ENCODE measurements at regions not wholly inside any gene's neighbourhood (a gene's known extent, or its start where the extent isn't known, plus 50 kb on each side); places are given as distances from the start of the nearest gene placed in this dataset.

DNA sequence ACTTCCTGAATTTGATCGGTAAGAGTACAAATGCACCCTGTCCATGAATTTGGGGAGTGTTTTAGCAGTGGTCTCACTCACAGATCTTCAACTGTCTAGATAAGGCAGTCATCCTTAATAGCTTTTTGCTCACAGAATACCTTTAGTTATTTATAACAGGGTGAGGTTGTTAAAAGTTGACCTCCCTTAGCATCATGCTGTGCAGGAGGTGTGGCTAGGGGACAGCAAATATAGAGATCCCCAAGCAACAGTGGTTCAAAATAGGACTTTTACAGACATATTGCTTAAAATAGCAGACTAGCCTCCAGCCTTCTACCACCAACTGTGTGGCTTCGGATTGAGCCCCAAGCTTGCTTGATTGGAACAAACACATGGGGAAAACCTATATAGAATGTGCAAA, 724.4 kb downstream of the TLE1 start:
- no peak overlapping the region for H3K27ac ChIP-seq (ENCODE audit: low read length)
- H3K4me3 ChIP-seq (ENCODE audit: low read length): no peak overlapping the region
- DNase-seq: no peak
- H3K27me3 ChIP-seq (ENCODE audit: control insufficient read depth, insufficient read depth, low read length): no peaks in the 10 kb centered on the region
- H3K9me3 ChIP-seq (replicated peaks; ENCODE audit: control insufficient read depth, low read depth, low read length): no peaks in the 10 kb centered on the region
- no CpG with 5 or more reads among the region's 2 CpGs for WGBS (ENCODE audit: insufficient coverage)
- H3K36me3 ChIP-seq (ENCODE audit: control insufficient read depth, insufficient read depth, low read length): no peaks in the 10 kb centered on the region
- H3K4me1 ChIP-seq (ENCODE audit: control insufficient read depth, insufficient read depth, low read length): no peaks in the 10 kb centered on the region

DNA sequence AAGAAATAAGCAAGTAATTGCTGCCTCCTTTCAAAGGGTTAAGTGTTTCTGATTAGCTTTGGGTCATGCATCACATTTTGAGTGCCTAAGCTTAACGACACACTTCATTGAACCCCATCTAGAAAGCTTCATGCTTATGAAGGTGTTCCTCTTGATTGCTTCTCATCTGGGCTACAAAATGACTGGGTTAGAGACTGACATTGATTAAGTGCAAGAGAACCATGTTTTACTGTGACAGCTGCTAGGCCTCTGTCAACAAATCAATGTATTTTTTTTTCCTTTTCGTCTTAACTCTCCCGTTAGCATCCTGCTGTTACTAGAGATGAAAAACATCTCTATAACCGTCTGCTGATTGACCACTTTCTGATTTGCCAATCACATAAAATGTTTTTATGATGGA, 725.0 kb downstream of the TLE1 start:
- Histone ChIP-seq H3K4me3 (ENCODE audit: low read length) (no peak overlapping the region), H3K36me3 (ENCODE audit: control insufficient read depth, insufficient read depth, low read length) (no peaks in the 10 kb centered on the region), H3K9me3 (replicated peaks; ENCODE audit: control insufficient read depth, low read depth, low read length) (peaks cover under 1% of the 10 kb centered on the region), H3K4me1 (ENCODE audit: control insufficient read depth, insufficient read depth, low read length) (no peaks in the 10 kb centered on the region), H3K27ac (ENCODE audit: low read length) (no peak overlapping the region), H3K27me3 (ENCODE audit: control insufficient read depth, insufficient read depth, low read length) (no peaks in the 10 kb centered on the region)
- no CpG with 5 or more reads among the region's 4 CpGs for WGBS (ENCODE audit: insufficient coverage)
- no peak for DNase-seq

DNA sequence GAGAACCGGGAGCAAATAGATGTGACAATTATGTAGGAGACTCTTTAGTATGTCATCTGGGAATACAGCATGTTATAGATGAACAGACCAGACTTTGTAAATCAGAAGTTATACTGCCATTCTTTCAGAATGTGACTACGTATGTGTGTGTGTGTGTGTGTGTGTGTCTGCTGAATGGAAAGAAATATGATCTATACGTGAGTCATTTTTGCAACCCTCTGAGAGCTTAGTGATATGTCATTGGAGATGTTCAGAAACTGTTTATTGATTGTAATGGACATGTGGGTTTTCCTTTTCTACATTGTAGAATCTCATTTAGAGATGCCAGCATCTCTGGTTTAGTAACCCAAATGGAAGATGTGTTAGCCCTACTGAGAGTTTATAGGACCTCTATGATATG, 731.5 kb downstream of the TLE1 start:
- no peak for DNase-seq
- Histone ChIP-seq H3K27me3 (ENCODE audit: control insufficient read depth, insufficient read depth, low read length) (no peaks in the 10 kb centered on the region), H3K4me1 (ENCODE audit: control insufficient read depth, insufficient read depth, low read length) (no peaks in the 10 kb centered on the region), H3K27ac (ENCODE audit: low read length) (no peak overlapping the region), H3K36me3 (ENCODE audit: control insufficient read depth, insufficient read depth, low read length) (no peaks in the 10 kb centered on the region), H3K9me3 (replicated peaks; ENCODE audit: control insufficient read depth, low read depth, low read length) (peaks cover 2% of the 10 kb centered on the region), H3K4me3 (ENCODE audit: low read length) (no peak overlapping the region)
- WGBS (ENCODE audit: insufficient coverage): no CpG with 5 or more reads among the region's 3 CpGs

DNA sequence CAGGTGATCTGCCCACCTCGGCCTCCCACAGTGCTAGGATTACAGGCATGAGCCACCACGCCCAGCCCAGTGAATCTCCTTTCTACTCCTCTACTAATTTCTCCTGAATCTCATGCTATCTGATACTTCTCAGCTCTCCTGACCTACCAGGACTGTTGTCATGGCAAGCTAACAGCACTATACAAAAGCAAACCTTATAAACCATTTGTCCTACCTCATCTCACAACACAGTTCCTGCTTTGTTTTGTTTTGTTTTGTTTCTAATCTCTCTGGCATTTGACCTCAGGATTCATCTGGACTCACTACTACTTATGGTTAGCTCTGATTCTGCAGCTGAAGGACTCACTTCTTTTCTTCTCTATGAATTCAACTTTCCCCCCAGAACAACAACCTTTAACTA, 734.8 kb downstream of the TLE1 start:
- Histone ChIP-seq H3K27ac (ENCODE audit: low read length) (no peak overlapping the region), H3K4me1 (ENCODE audit: control insufficient read depth, insufficient read depth, low read length) (no peaks in the 10 kb centered on the region), H3K27me3 (ENCODE audit: control insufficient read depth, insufficient read depth, low read length) (no peaks in the 10 kb centered on the region), H3K36me3 (ENCODE audit: control insufficient read depth, insufficient read depth, low read length) (no peaks in the 10 kb centered on the region), H3K9me3 (replicated peaks; ENCODE audit: control insufficient read depth, low read depth, low read length) (peaks cover 2% of the 10 kb centered on the region), H3K4me3 (ENCODE audit: low read length) (no peak overlapping the region)
- DNase-seq: no peak
- 93% methylated on average over 2 of the region's 2 CpGs for WGBS (ENCODE audit: insufficient coverage)

DNA sequence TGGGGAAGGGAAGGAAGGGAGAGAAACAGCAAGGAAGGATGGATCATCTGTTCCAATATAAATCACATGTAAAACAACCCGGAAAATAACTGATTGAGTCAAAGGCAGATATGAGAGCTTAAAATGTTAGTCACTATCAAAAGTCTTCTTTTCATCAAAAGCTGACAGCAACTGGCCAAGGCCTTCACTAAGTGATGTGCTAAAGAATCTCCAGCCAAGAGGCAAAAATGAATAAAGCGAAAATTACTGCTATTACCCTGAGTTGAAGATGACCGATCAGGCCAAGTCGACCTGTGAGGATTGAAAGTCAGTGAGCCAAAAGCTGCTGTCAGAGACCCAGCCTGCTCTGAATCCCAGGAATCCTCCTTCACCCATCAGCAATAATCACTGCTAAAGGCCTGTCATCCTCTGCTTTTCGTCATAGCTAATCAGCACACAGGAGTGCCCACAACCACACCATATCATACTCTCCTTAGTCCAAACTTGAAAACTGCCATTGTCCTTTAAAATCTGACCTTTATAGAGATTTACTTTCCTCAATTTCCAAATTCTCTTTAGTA, 736.9 kb downstream of the TLE1 start:
- Histone ChIP-seq H3K9me3 (replicated peaks; ENCODE audit: control insufficient read depth, low read depth, low read length) (no peaks in the 10 kb centered on the region), H3K4me3 (ENCODE audit: low read length) (no peak overlapping the region), H3K36me3 (ENCODE audit: control insufficient read depth, insufficient read depth, low read length) (no peaks in the 10 kb centered on the region), H3K27me3 (ENCODE audit: control insufficient read depth, insufficient read depth, low read length) (no peaks in the 10 kb centered on the region), H3K27ac (ENCODE audit: low read length) (no peak overlapping the region), H3K4me1 (ENCODE audit: control insufficient read depth, insufficient read depth, low read length) (no peaks in the 10 kb centered on the region)
- 64% methylated on average over 4 of the region's 5 CpGs for WGBS (ENCODE audit: insufficient coverage)
- DNase-seq: no peak

DNA sequence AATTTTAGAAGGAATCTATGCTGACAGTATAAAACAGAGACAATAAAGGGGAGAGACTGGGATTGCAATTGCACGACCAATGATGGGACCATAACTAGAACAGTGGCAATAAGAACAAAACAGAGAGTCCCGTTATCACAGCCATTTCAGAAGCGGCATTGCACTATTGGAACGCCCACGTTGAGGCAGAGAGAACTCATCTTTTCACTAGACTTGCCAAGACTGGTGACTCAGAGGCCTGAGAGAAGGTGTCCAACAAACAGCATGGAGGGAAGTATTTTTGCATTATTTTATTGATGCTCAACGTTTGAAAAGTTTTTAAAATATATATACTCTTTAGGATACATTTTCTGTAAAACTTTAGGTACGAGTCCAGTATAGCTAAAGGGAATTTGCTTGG, 737.7 kb downstream of the TLE1 start:
- 83% methylated on average over 1 of the region's 7 CpGs for WGBS (ENCODE audit: insufficient coverage)
- H3K27me3 ChIP-seq (ENCODE audit: control insufficient read depth, insufficient read depth, low read length): no peaks in the 10 kb centered on the region

DNA sequence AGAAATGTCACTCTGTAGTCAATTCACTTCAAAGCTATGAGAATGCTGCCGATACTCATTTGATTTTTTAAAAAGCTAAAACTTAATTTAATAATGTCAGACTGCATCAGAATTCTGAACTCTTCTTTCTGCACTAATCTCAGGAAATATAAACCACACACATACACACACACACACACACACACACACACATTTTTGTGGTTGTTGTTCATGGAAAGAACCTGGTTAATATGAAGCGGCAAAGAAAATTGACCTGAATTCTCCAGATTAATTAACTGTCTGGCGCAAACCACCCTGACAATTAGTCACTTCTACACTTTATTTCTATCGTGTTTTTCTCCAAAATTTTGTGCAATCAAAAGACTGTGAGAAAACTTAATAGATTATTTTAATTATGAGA, 740.5 kb downstream of the TLE1 start:
- no peaks in the 10 kb centered on the region for H3K27me3 ChIP-seq (ENCODE audit: control insufficient read depth, insufficient read depth, low read length)
- no CpG with 5 or more reads among the region's 4 CpGs for WGBS (ENCODE audit: insufficient coverage)
- no peaks in the 10 kb centered on the region for H3K9me3 ChIP-seq (replicated peaks; ENCODE audit: control insufficient read depth, low read depth, low read length)
- no peak for DNase-seq
- no peak overlapping the region for H3K27ac ChIP-seq (ENCODE audit: low read length)
- no peak overlapping the region for H3K4me3 ChIP-seq (ENCODE audit: low read length)
- H3K36me3 ChIP-seq (ENCODE audit: control insufficient read depth, insufficient read depth, low read length): no peaks in the 10 kb centered on the region
- no peaks in the 10 kb centered on the region for H3K4me1 ChIP-seq (ENCODE audit: control insufficient read depth, insufficient read depth, low read length)

More for the DNA sequence above, 737.7 kb downstream of the TLE1 start:
- peak; percentile 40 for DNase-seq
- Histone ChIP-seq H3K27ac (ENCODE audit: low read length) (no peak overlapping the region), H3K9me3 (replicated peaks; ENCODE audit: control insufficient read depth, low read depth, low read length) (no peaks in the 10 kb centered on the region), H3K4me1 (ENCODE audit: control insufficient read depth, insufficient read depth, low read length) (no peaks in the 10 kb centered on the region), H3K4me3 (ENCODE audit: low read length) (no peak overlapping the region), H3K36me3 (ENCODE audit: control insufficient read depth, insufficient read depth, low read length) (no peaks in the 10 kb centered on the region)

DNA sequence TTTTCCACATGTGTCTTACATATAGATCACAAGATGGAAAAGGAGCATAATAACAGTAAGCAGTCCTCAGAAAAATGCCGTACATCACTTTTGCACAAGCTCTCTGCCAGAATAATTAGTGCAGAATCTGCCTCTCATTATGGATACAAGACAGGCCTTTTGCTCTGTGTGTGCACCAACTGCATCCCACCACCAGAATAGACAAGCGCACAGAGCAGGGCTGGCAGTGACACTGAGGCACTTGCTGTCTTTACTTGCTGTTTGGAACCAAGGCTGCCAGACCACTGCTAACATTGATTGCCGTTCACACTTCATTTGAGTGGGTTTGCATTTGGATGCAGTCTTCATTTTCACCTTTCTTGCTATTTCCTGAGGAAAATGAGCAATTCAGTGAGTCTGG, 741.3 kb downstream of the TLE1 start:
- H3K27me3 ChIP-seq (ENCODE audit: control insufficient read depth, insufficient read depth, low read length): no peaks in the 10 kb centered on the region
- no peak overlapping the region for H3K27ac ChIP-seq (ENCODE audit: low read length)
- H3K36me3 ChIP-seq (ENCODE audit: control insufficient read depth, insufficient read depth, low read length): no peaks in the 10 kb centered on the region
- H3K9me3 ChIP-seq (replicated peaks; ENCODE audit: control insufficient read depth, low read depth, low read length): no peaks in the 10 kb centered on the region
- H3K4me3 ChIP-seq (ENCODE audit: low read length): no peak overlapping the region
- H3K4me1 ChIP-seq (ENCODE audit: control insufficient read depth, insufficient read depth, low read length): no peaks in the 10 kb centered on the region
- DNase-seq: peak; percentile 51
- WGBS (ENCODE audit: insufficient coverage): no CpG with 5 or more reads among the region's 3 CpGs

DNA sequence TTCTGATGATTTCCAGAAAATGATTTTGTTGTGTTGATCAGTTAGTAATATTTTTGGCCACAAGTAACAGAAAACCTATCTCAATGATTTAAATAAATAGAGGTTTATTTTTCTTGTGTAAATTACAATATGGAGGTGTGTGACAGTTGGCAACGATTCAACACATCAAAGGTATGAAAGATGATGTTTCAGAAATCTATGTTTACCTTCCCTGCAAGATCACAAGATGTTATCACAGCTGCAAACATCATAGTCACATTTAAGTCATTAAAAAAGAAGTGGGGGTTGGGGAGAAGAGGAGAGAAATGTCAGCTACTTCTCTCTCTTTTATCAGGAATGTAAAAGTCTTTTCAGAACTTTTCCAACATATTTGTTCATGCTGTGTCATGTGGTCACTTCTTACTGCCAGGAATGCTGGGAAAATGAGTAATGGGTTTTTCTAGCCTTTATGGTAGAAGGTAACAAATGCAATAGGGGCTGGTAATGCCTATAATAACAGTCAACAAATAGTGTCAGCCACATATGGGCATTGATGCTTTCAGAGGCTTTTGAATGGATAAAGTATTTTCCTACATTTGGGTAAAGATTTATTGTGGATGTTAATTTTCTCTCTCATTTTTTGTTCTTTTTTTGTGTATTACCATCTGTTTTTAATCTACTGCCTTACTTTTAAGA, 742.7 kb downstream of the TLE1 start:
- no CpG with 5 or more reads among the region's 1 CpG for WGBS (ENCODE audit: insufficient coverage)
- DNase-seq: peak; percentile 64

DNA sequence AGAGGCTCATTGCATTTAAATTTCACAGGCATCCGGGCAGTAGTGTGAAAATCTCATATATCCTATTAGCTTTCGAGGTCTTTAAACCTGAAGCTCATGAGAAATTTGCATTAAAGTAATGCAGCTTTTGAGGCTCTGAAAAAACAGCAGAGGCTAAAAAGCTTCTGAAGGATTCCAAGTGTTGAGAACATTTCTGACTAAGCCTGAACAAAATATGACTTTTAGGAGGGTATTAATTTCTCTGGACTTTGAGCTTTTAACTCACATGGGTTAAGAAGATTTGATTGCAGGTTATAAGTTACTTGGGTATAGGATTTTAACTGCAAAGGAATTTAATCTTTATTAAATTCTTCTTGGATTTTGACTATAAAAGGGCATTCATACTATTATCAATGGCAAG, 743.9 kb downstream of the TLE1 start:
- WGBS (ENCODE audit: insufficient coverage): no CpG with 5 or more reads among the region's 2 CpGs
- H3K36me3 ChIP-seq (ENCODE audit: control insufficient read depth, insufficient read depth, low read length): no peaks in the 10 kb centered on the region
- H3K27ac ChIP-seq (ENCODE audit: low read length): no peak overlapping the region
- H3K27me3 ChIP-seq (ENCODE audit: control insufficient read depth, insufficient read depth, low read length): no peaks in the 10 kb centered on the region
- H3K4me1 ChIP-seq (ENCODE audit: control insufficient read depth, insufficient read depth, low read length): no peaks in the 10 kb centered on the region
- DNase-seq: no peak
- no peak overlapping the region for H3K4me3 ChIP-seq (ENCODE audit: low read length)
- no peaks in the 10 kb centered on the region for H3K9me3 ChIP-seq (replicated peaks; ENCODE audit: control insufficient read depth, low read depth, low read length)

More for the DNA sequence above, 742.7 kb downstream of the TLE1 start:
- Histone ChIP-seq H3K36me3 (ENCODE audit: control insufficient read depth, insufficient read depth, low read length) (no peaks in the 10 kb centered on the region), H3K27me3 (ENCODE audit: control insufficient read depth, insufficient read depth, low read length) (no peaks in the 10 kb centered on the region), H3K4me3 (ENCODE audit: low read length) (no peak overlapping the region), H3K9me3 (replicated peaks; ENCODE audit: control insufficient read depth, low read depth, low read length) (no peaks in the 10 kb centered on the region), H3K27ac (ENCODE audit: low read length) (no peak overlapping the region), H3K4me1 (ENCODE audit: control insufficient read depth, insufficient read depth, low read length) (no peaks in the 10 kb centered on the region)

DNA sequence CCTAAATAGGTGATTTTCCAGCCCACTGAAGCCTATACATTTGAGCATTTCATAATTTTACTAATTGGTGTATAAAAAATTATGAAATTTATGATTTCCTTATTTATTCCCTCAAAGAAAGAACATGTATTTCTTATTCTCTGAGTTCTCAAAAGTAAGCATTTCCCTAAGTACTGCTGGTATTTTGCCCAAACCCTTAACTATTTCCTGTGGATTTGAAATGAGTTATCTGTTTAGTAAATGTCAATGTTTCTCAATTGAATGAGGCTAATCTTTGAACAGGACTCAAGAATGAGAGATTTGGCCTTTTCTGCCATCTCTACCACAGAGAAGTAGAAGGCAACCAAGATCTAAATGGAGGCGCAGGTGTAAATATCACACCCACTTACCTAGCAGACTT, 751.7 kb downstream of the TLE1 start:
- no peaks in the 10 kb centered on the region for H3K27me3 ChIP-seq (ENCODE audit: control insufficient read depth, insufficient read depth, low read length)
- no peaks in the 10 kb centered on the region for H3K36me3 ChIP-seq (ENCODE audit: control insufficient read depth, insufficient read depth, low read length)
- WGBS (ENCODE audit: insufficient coverage): no CpG with 5 or more reads among the region's 1 CpG
- no peak overlapping the region for H3K4me3 ChIP-seq (ENCODE audit: low read length)
- H3K27ac ChIP-seq (ENCODE audit: low read length): no peak overlapping the region
- peak; percentile 12 for DNase-seq
- H3K4me1 ChIP-seq (ENCODE audit: control insufficient read depth, insufficient read depth, low read length): no peaks in the 10 kb centered on the region
- no peaks in the 10 kb centered on the region for H3K9me3 ChIP-seq (replicated peaks; ENCODE audit: control insufficient read depth, low read depth, low read length)
